Stimulated activated CD4-positive, alpha-beta T cell treated with anti-CD3 and anti-CD28 coated beads, Interleukin-2, amount 100 ng/mL, for 48 hours (primary cell): ENCODE measurements at regions not wholly inside any gene's neighbourhood (a gene's known extent, or its start where the extent isn't known, plus 50 kb on each side); places are given as distances from the start of the nearest gene placed in this dataset.

Experiments used
- DNase-seq, 2 donors: peaks; one replicate each; pipeline ENCODE4 v3.0.0-alpha.2; 2020

GRCh38 chr11:91421641-91422040, 803.0 kb upstream of the FAT3 start:
- DNase-seq, result no peak

GRCh38 chr11:91407842-91408241, 816.8 kb upstream of the FAT3 start:
- DNase-seq, result no peak

- DNase-seq, result no peak
Observed at GRCh38 chr11:91406009-91406408, 818.6 kb upstream of the FAT3 start.

- no peak for DNase-seq
Observed at GRCh38 chr11:91404344-91404743, 820.3 kb upstream of the FAT3 start.

- no peak for DNase-seq
Observed at GRCh38 chr11:91397134-91397468, 827.5 kb upstream of the FAT3 start.

GRCh38 chr11:91396236-91397133, 828.1 kb upstream of the FAT3 start:
- DNase-seq, result no peak

- DNase-seq, result no peak
Observed at GRCh38 chr11:91394727-91395414, 829.7 kb upstream of the FAT3 start.

GRCh38 chr11:91394073-91394726, 830.4 kb upstream of the FAT3 start:
- DNase-seq, result no peak

GRCh38 chr11:91382946-91383345, 841.7 kb upstream of the FAT3 start:
- DNase-seq, result no peak

- no peak for DNase-seq
Observed at GRCh38 chr11:91374794-91375193, 849.8 kb upstream of the FAT3 start.

- no peak for DNase-seq
Observed at GRCh38 chr11:91373497-91373896, 851.1 kb upstream of the FAT3 start.

- DNase-seq, result no peak
Observed at GRCh38 chr11:91366816-91367215, 857.8 kb upstream of the FAT3 start.

- DNase-seq, result no peak
Observed at GRCh38 chr11:91365986-91366585, 858.5 kb upstream of the FAT3 start.

GRCh38 chr11:91350931-91351330, 873.7 kb upstream of the FAT3 start:
- no peak for DNase-seq

GRCh38 chr11:91326751-91327150, 897.9 kb upstream of the FAT3 start:
- DNase-seq, result no peak

GRCh38 chr11:91326280-91326679, 898.3 kb upstream of the FAT3 start:
- DNase-seq, result no peak

- no peak for DNase-seq
Observed at GRCh38 chr11:91314521-91314920, 910.1 kb upstream of the FAT3 start.

- DNase-seq, result no peak
Observed at GRCh38 chr11:91312541-91312940, 912.1 kb upstream of the FAT3 start.

GRCh38 chr11:91310085-91310484, 914.5 kb upstream of the FAT3 start:
- no peak for DNase-seq

GRCh38 chr11:91308069-91308468, 916.5 kb upstream of the FAT3 start:
- no peak for DNase-seq

- DNase-seq, result no peak
Observed at GRCh38 chr11:91305402-91305801, 919.2 kb upstream of the FAT3 start.

- no peak for DNase-seq
Observed at GRCh38 chr11:91303749-91304148, 920.9 kb upstream of the FAT3 start.

GRCh38 chr11:91299980-91300379, 924.6 kb upstream of the FAT3 start:
- no peak for DNase-seq

GRCh38 chr11:91296629-91297028, 928.0 kb upstream of the FAT3 start:
- no peak for DNase-seq
